H9 (cell line): ENCODE measurements at regions not wholly inside any gene's neighbourhood (a gene's known extent, or its start where the extent isn't known, plus 50 kb on each side); places are given as distances from the start of the nearest gene placed in this dataset.
A peak's percentile ranks its signal among the peaks of the same experiment; 100 is the strongest.

Experiments
- DNase-seq: peaks from one replicate; pipeline ENCODE4 v3.0.0-alpha.2; 2017
- H2AFZ ChIP-seq: one replicate; pipeline ENCODE4 v1.6.1; 2013; ENCODE audit warnings: mild to moderate bottlenecking, low read length, control low read depth, moderate library complexity
- H2AK5ac ChIP-seq: 2 replicates; pipeline ENCODE4 v1.6.1; 2013; ENCODE audit warnings: low read length, control low read depth, mixed read lengths; ENCODE audit not compliant: insufficient read length
- H2BK120ac ChIP-seq: one replicate; pipeline ENCODE4 v1.6.1; 2013; ENCODE audit warnings: low read depth, mild to moderate bottlenecking, low read length, control low read depth, inconsistent platforms; ENCODE audit not compliant: poor library complexity, severe bottlenecking
- H2BK12ac ChIP-seq: 2 replicates; pipeline ENCODE4 v1.6.1; 2013; ENCODE audit warnings: low read length, control low read depth, mixed read lengths, low read depth; ENCODE audit not compliant: insufficient read length
- H2BK15ac ChIP-seq: 2 replicates; pipeline ENCODE4 v1.6.1; 2013; ENCODE audit warnings: low read depth, low read length, control low read depth
- H2BK20ac ChIP-seq: one replicate; pipeline ENCODE4 v1.6.1; 2013; ENCODE audit warnings: low read depth, mild to moderate bottlenecking, low read length, control low read depth, inconsistent platforms; ENCODE audit not compliant: poor library complexity, severe bottlenecking
- H2BK5ac ChIP-seq: 2 replicates; pipeline ENCODE4 v1.6.1; 2013; ENCODE audit warnings: low read length, control low read depth, mixed read lengths; ENCODE audit not compliant: insufficient read length
- H3K14ac ChIP-seq: 2 replicates; pipeline ENCODE4 v1.6.1; 2013; ENCODE audit warnings: low read length, control low read depth; ENCODE audit not compliant: insufficient read depth
- H3K18ac ChIP-seq: 2 replicates; pipeline ENCODE4 v1.6.1; 2013; ENCODE audit warnings: low read depth, mild to moderate bottlenecking, mixed read lengths, low read length, control low read depth; ENCODE audit not compliant: insufficient read length
- H3K23ac ChIP-seq: 2 replicates; pipeline ENCODE4 v1.6.1; 2013; ENCODE audit warnings: low read length, control low read depth, mixed read lengths, low read depth; ENCODE audit not compliant: insufficient read length
- H3K23me2 ChIP-seq: 2 replicates; pipeline ENCODE4 v1.6.1; 2013; ENCODE audit warnings: low read depth, mild to moderate bottlenecking, mixed read lengths, low read length, control low read depth; ENCODE audit not compliant: insufficient read length, poor library complexity, severe bottlenecking
- H3K27ac ChIP-seq: 2 replicates; pipeline ENCODE4 v1.5.1; 2013; ENCODE audit warnings: low read length, control low read depth, mixed read lengths, low read depth; ENCODE audit not compliant: insufficient read length
- H3K27me3 ChIP-seq: 2 replicates; pipeline ENCODE4 v1.6.1; 2013; ENCODE audit warnings: low read length, control low read depth, inconsistent platforms; ENCODE audit not compliant: insufficient read depth
- H3K4ac ChIP-seq: 2 replicates; pipeline ENCODE4 v1.6.1; 2013; ENCODE audit warnings: low read depth, mild to moderate bottlenecking, control low read depth, inconsistent platforms, low read length, moderate library complexity
- H3K4me1 ChIP-seq: 2 replicates; pipeline ENCODE4 v1.6.1; 2013; ENCODE audit warnings: low read length, control low read depth, inconsistent platforms; ENCODE audit not compliant: insufficient read depth
- H3K4me2 ChIP-seq: 2 replicates; pipeline ENCODE4 v1.6.1; 2013; ENCODE audit warnings: low read length, control low read depth, mixed read lengths; ENCODE audit not compliant: insufficient read length, insufficient read depth
- H3K56ac ChIP-seq: 2 replicates; pipeline ENCODE4 v1.6.1; 2013; ENCODE audit warnings: low read depth, mild to moderate bottlenecking, mixed read lengths, low read length, control low read depth; ENCODE audit not compliant: insufficient read length
- H3K79me1 ChIP-seq: 2 replicates; pipeline ENCODE4 v1.6.1; 2013; ENCODE audit warnings: low read depth, mild to moderate bottlenecking, moderate library complexity, low read length, control low read depth, inconsistent platforms; ENCODE audit not compliant: insufficient read depth, poor library complexity, severe bottlenecking
- H3K79me2 ChIP-seq: 2 replicates; pipeline ENCODE4 v1.6.1; 2013; ENCODE audit warnings: low read length, control low read depth, inconsistent platforms; ENCODE audit not compliant: insufficient read depth
- H3K9ac ChIP-seq: 2 replicates; pipeline ENCODE4 v1.6.1; 2013; ENCODE audit warnings: low read length, control low read depth, mixed read lengths; ENCODE audit not compliant: insufficient read length; ENCODE audit errors: extremely low read depth
- H3K9me3 ChIP-seq: one replicate; pipeline ENCODE4 v1.6.1; 2013; ENCODE audit warnings: low read depth, low read length, inconsistent platforms; ENCODE audit not compliant: control insufficient read depth
- H3T11ph ChIP-seq: one replicate; pipeline ENCODE4 v1.6.1; 2013; ENCODE audit warnings: mild to moderate bottlenecking, low read length, control low read depth, inconsistent platforms
- H4K20me1 ChIP-seq: one replicate; pipeline ENCODE4 v1.6.1; 2013; ENCODE audit not compliant: control insufficient read depth, insufficient read length, insufficient read depth
- H4K5ac ChIP-seq: 2 replicates; pipeline ENCODE4 v1.6.1; 2013; ENCODE audit warnings: low read depth, mild to moderate bottlenecking, mixed read lengths, low read length, control low read depth; ENCODE audit not compliant: insufficient read length
- H4K8ac ChIP-seq: replicated peaks from 2 replicates; pipeline ENCODE4 v1.6.1; 2013; ENCODE audit warnings: low read length, control low read depth, mixed read lengths, low read depth; ENCODE audit not compliant: insufficient read length
- H4K91ac ChIP-seq: 2 replicates; pipeline ENCODE4 v1.6.1; 2013; ENCODE audit warnings: low read depth, mild to moderate bottlenecking, moderate library complexity, mixed read lengths, low read length, control low read depth; ENCODE audit not compliant: insufficient read length
- H3K27ac Mint-ChIP-seq, 3 experiments: 2 replicates in 2 of 3; 3 replicates in 1 of 3; pipeline ENCODE4 v1.8.0; 2020 to 2021; ENCODE audit warnings: mixed read lengths in 3 of 3, mild to moderate bottlenecking in 1 of 3, moderate library complexity in 1 of 3
- H3K27me3 Mint-ChIP-seq: 2 replicates; pipeline ENCODE4 v1.8.0; 2021; ENCODE audit warnings: low read depth, mild to moderate bottlenecking, moderate library complexity, mixed read lengths
- H3K36me3 Mint-ChIP-seq, 3 experiments: 2 replicates in 2 of 3; 3 replicates in 1 of 3; pipeline ENCODE4 v1.8.0; 2020 to 2021; ENCODE audit warnings: low read depth in 3 of 3, mixed read lengths in 3 of 3; ENCODE audit not compliant: insufficient read depth in 1 of 3
- H3K4me1 Mint-ChIP-seq, 2 experiments: 2 replicates each; pipeline ENCODE4 v1.8.0; 2020; ENCODE audit warnings: mixed read lengths in 2 of 2
- H3K4me3 Mint-ChIP-seq, 2 experiments: 2 replicates in 1 of 2; 3 replicates in 1 of 2; pipeline ENCODE4 v1.8.0; 2020 to 2021; ENCODE audit warnings: mild to moderate bottlenecking in 2 of 2, mixed read lengths in 2 of 2, moderate library complexity in 1 of 2
- H3K9me3 Mint-ChIP-seq, 2 experiments: 2 replicates in 1 of 2; 3 replicates in 1 of 2; pipeline ENCODE4 v1.8.0; 2020; ENCODE audit warnings: mild to moderate bottlenecking in 2 of 2, mixed read lengths in 2 of 2, moderate library complexity in 1 of 2
- WGBS: extraction: QIAGEN DNeasy Blood & Tissue Kit; methylation state at CpG from one replicate; pipeline ENCODE4 v1.1.7; 2013; ENCODE audit warnings: missing lambda C conversion rate, low lambda C conversion rate, mixed read lengths; ENCODE audit not compliant: insufficient read length; ENCODE audit errors: extremely low coverage; 5-methylcytosine and 5-hydroxymethylcytosine counted together
- TF ChIP-seq, protein P1 (sequence below): fragments of 200-600 bp; sonication (generic); conservative IDR thresholded peaks from 3 replicates; pipeline ENCODE4 v1.8.0; 2021; ENCODE audit warnings: antibody characterized with exemption, mild to moderate bottlenecking

GRCh38 chr16:59236804-59237458, 502.8 kb upstream of the GOT2 start:
- H4K8ac ChIP-seq = no peak overlapping the region
- no peak overlapping the region for H3K4ac ChIP-seq
- Mint-ChIP-seq H3K4me1 (peaks cover 21% of the 10 kb centered on the region in 2 experiments), H3K4me3 (no peak overlapping the region), H3K36me3 (peaks cover 0 to 4% (median 0%) of the 10 kb centered on the region in 3 experiments; a peak in 3 of 7 replicates), H3K27me3 (no peaks in the 10 kb centered on the region), H3K9me3 (peaks cover 0 to 5% of the 10 kb centered on the region in 2 experiments; a peak in 3 of 5 replicates), H3K27ac (no peak overlapping the region)
- no peak overlapping the region for H3K56ac ChIP-seq
- no peaks in the 10 kb centered on the region for H3K9me3 ChIP-seq
- H2BK12ac ChIP-seq = no peak overlapping the region
- no peak overlapping the region for H4K91ac ChIP-seq
- H3K27me3 ChIP-seq = no peaks in the 10 kb centered on the region
- H3K79me1 ChIP-seq = no peaks in the 10 kb centered on the region
- no peak overlapping the region for H3K23ac ChIP-seq
- TF ChIP-seq, protein P1, sequence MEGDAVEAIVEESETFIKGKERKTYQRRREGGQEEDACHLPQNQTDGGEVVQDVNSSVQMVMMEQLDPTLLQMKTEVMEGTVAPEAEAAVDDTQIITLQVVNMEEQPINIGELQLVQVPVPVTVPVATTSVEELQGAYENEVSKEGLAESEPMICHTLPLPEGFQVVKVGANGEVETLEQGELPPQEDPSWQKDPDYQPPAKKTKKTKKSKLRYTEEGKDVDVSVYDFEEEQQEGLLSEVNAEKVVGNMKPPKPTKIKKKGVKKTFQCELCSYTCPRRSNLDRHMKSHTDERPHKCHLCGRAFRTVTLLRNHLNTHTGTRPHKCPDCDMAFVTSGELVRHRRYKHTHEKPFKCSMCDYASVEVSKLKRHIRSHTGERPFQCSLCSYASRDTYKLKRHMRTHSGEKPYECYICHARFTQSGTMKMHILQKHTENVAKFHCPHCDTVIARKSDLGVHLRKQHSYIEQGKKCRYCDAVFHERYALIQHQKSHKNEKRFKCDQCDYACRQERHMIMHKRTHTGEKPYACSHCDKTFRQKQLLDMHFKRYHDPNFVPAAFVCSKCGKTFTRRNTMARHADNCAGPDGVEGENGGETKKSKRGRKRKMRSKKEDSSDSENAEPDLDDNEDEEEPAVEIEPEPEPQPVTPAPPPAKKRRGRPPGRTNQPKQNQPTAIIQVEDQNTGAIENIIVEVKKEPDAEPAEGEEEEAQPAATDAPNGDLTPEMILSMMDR = no peak
- H3K27ac ChIP-seq = no peak overlapping the region
- H3K79me2 ChIP-seq = no peaks in the 10 kb centered on the region
- H4K5ac ChIP-seq = no peak overlapping the region
- H3K23me2 ChIP-seq = no peaks in the 10 kb centered on the region
- H3K4me1 ChIP-seq = peaks cover 9% of the 10 kb centered on the region
- H2BK5ac ChIP-seq = no peak overlapping the region
- peak; percentile 48 for DNase-seq
- H3T11ph ChIP-seq = no peak overlapping the region
- no peak overlapping the region for H3K18ac ChIP-seq
- H3K9ac ChIP-seq = no peak overlapping the region
- WGBS = no CpG with 5 or more reads among the region's 4 CpGs
- no peaks in the 10 kb centered on the region for H4K20me1 ChIP-seq
- no peak overlapping the region for H2BK20ac ChIP-seq
- H2BK15ac ChIP-seq = no peak overlapping the region
- H3K4me2 ChIP-seq = no peak overlapping the region
- no peak overlapping the region for H2BK120ac ChIP-seq
- H3K14ac ChIP-seq = no peak overlapping the region
- H2AK5ac ChIP-seq = no peak overlapping the region
- H2AFZ ChIP-seq = no peak overlapping the region
